GM21619 (cell line): ENCODE measurements at regions not wholly inside any gene's neighbourhood (a gene's known extent, or its start where the extent isn't known, plus 50 kb on each side); places are given as distances from the start of the nearest gene placed in this dataset.

Source experiments
- ATAC-seq: cut with Tn5 transposase; IDR thresholded peaks from one replicate; pipeline ENCODE4 v1.9.1; 2021; ENCODE audit not compliant: unreplicated experiment

- ATAC-seq: no peak
These were observed 302.4 kb downstream of the TMEM161B start for GRCh38 chr5:87966213-87966612.

DNA sequence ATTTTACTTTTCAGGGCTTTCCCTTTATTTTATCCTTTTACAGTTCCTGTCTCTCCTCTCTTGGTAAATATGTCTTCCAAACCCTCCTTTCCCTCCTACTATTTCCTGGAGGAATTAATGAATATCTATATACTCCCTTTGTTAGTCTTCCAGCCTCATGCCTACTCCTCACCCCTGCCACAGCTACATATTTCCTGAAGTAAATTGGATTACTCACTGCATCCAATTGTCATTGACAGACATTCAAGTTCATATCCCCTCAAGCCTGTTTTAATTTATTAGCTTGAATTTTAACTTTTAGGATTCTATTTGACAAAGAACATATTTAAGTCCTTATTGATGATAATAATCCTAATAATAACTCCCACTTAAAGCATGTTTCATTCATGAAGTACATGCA is 314.5 kb downstream of the TMEM161B start:
- no peak for ATAC-seq

- ATAC-seq: no peak
These were observed 317.0 kb downstream of the TMEM161B start for GRCh38 chr5:87951661-87952060.

- no peak for ATAC-seq
These were observed 318.7 kb downstream of the TMEM161B start for GRCh38 chr5:87949676-87950631.

DNA sequence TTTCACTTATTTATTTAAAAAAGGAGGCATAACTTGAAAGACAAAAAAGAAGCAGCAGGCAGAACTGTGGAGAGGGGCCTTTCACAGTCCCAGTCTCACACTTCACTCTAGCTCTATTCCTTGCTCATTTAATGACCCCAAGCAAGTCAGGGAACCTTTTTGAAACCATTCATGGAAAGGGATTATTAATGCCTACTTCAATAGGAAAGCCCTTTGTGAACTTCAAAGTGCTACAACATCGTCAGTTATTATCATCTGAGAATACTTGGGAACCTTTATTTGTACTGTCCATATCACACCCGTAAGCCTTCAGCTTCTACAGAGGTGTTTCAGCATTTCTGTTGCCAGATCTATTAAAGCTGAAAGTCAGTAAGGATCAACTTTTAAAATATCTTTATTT is 320.2 kb downstream of the TMEM161B start:
- no peak for ATAC-seq

GRCh38 chr5:87946271-87946670 is 322.4 kb downstream of the TMEM161B start:
- ATAC-seq: no peak

DNA sequence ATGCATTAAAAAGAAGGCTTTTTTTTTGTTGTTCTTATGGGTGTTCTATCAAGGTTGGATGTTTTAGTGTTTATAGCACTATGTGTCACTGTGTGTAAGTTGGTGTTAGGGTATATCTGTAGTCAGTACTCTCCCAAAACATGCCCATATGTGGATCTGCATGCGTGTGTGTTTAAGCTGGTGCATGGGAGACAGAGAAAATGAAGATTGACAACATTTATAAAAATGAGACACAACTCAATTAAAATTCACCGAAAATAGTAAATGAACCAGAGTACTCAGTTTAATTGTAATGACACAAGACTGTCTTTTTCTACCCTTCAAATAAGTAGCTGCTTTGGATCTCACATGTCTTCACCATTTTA is 323.4 kb downstream of the TMEM161B start:
- ATAC-seq: no peak

DNA sequence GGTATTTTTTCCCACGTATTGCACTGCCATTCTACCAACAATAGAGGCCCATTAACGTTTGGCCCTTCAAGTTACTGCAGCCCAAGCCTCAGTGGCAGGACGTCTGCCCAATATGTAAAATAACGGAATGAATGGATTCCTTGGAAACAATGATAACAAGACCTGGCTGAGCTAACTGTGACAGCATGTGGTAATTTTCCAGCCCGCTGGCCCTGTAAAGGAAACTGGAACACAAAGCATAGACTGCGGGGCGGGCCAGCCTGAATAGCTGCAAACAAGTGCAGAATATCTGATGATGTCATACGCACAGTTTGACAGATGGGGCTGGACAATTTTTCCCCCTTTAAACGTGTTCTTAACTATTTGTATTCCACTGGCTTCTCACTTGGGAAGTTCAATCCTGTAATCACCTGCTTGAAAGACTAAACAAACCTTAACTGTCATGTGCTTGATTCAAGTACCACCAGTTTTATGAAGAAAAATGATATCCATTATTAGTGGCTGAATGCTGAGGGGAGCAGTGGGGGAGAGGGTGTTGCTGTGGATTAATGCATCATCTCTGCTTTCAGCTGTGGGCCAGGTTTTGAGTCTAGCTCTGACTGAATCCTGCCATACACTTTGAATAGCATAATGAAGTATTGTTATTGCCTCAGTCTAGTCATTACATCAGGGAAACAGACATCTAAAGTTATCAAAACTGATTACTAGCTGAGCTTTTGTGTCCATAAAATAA is 323.9 kb downstream of the TMEM161B start:
- ATAC-seq: no peak

GRCh38 chr5:87940775-87941174 is 327.9 kb downstream of the TMEM161B start:
- no peak for ATAC-seq

DNA sequence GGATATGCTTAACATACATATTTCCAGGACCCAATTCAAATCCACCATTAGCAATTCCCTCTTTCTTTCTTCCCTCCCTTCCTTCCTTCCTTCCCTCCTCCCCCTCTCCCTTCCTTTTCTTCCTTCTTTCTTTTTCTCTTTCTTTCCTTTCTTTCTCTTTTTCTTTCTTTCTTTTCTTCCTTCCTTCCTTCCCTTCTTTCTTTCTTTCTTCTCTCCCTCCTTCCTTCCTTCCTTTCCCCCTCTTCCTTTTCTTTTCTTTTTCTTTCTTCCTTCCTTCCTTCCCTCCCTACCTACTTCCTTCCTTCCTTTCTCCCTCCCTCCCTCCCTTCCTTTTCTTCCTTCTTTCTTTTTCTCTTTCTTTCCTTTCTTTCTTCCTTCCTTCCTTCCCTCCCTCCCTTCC is 332.0 kb downstream of the TMEM161B start:
- no peak for ATAC-seq

DNA sequence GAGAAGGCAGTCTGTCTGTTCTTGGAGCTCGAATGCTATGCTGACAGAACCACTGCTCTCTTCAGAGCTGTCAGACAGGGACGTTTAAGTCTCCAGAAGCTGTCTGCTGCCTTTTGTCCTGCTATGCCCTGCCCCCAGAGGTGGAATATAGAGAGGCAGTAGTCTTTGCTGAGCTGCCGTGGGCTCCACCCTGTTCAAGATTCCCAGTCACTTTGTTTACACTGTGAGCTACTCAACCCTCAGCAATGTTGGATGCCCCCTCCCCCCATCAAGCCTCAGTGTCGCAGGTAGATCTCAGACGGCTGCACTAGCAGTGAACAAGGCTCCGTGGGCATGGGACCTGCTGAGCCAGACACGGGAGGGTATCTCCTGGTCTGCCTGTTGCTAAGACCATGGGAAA is 344.2 kb downstream of the TMEM161B start:
- ATAC-seq: no peak

DNA sequence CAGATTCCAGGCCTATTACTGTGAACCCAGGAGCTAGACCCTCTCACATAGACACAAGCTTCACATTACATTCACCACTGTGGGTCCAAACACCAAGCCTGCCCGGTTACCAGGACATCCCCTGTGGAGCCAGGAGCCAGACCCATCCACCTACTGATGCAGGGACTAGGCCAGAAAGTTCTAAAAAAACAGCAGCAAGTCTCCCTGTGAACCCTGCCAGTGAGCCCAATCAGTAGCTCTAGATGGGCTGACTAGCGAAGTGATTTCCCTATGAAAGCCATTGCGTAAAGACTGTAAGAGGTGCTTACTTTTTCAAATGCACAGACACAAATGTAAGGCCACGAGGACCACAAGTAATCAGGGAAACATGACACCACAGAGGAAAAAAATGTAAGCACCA is 352.3 kb downstream of the TMEM161B start:
- no peak for ATAC-seq

DNA sequence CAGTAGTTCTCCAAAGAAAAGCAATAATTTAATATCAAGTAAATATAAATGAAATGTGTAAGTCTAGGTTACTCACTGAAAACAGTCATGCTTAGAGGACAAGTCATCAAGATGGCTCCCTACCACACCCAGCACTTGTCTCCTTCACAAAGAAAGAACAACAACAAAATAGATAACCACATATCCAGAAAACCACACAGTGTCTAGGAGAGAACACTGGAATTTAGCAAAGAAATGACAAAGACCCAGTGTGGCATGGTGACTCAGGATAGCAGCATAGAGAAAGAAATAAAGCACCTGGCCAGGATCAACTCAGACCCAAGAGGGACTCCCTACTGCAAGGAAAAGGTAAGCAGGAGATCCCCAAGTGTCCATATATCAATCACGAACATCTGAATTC is 356.2 kb downstream of the TMEM161B start:
- no peak for ATAC-seq

- ATAC-seq: no peak
These were observed 359.3 kb downstream of the TMEM161B start for GRCh38 chr5:87909382-87909781.

DNA sequence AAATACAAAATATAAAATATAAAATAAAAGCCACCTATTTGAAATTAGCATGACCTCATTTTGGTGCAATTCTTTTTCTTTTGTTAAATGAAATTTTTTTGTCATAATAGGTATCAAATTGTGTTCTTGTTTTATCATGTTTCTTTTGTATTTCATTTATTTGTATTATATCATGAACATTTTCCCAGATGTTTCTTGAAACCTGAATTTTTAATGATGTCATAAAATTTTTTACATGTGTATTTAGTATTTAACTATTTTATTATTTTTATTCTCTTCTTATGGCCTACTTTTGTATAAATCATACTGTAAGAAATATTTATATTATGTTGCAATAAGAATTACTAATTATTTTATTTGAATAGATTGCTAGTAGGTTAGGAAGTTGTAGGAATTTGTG is 361.7 kb downstream of the TMEM161B start:
- ATAC-seq: no peak

GRCh38 chr5:87900419-87900818 is 368.2 kb downstream of the TMEM161B start:
- ATAC-seq: no peak

DNA sequence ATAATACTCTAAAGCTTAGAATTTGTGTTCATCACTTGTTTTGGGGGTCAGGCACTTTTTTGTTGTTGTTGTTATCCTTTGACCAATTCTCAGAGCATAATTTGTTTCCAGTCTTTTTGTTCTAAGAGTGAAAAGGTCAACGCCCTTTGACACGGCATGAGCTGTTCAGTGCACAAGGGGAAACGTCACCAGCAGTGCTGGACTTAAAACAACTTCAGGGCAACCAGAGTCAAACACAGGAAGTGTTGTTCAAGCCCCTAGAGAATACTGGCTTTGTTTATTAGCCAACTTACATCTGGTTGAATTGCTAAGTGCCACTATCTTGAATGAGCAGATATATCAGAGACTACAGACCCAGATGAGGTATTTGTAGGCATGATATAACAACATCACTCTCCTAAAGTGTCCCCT is 368.9 kb downstream of the TMEM161B start:
- peak; percentile 81 for ATAC-seq

DNA sequence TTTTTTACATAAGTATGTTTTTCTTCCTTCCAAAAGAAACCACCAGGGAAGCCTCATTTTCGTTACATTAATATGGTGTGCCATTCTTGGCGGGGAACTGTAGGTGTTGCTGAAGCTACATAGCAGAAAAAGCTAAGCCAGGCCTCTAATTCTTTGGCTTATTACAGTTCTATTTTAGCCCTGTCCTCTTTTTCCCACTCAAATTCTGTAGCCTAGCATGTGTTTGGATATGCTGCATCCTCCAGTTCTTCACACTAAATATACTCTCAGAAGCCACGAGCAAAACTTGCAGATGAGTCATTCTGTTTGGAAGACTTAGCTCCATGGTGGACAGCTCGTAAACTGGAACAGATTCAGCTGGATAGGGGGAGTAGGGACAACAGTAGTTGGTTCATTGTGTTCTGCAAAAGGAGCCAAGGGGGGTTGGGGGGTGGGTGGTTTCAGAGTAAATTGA is 369.4 kb downstream of the TMEM161B start:
- ATAC-seq: no peak

GRCh38 chr5:87898574-87898973 is 370.1 kb downstream of the TMEM161B start:
- no peak for ATAC-seq

GRCh38 chr5:87888139-87888538 is 380.5 kb downstream of the TMEM161B start:
- ATAC-seq: no peak

DNA sequence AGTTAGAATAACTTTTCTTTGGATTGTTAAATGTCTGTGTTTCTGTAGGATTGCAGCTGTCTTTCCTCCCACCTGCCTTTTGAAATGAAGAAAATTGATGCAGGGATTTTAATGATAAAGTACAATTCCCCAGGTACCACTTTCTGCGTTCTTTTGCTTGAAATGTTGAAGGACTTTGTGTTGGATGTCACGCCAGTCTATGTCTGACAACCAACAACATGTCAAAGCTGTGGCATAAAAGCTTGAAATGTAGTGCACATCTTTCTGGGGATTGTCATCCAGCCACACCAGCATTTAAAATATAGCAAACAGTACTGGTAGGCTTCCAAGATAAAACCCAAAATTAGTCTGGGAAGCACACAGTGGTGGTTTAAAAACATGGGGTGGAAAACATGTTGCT is 381.4 kb downstream of the TMEM161B start:
- ATAC-seq: no peak

- no peak for ATAC-seq
These were observed 382.5 kb downstream of the TMEM161B start for GRCh38 chr5:87886164-87886563.
